ENCODE measurements at regions not wholly inside any gene's neighbourhood (a gene's known extent, or its start where the extent isn't known, plus 50 kb on each side); places are given as distances from the start of the nearest gene placed in this dataset.

DNA sequence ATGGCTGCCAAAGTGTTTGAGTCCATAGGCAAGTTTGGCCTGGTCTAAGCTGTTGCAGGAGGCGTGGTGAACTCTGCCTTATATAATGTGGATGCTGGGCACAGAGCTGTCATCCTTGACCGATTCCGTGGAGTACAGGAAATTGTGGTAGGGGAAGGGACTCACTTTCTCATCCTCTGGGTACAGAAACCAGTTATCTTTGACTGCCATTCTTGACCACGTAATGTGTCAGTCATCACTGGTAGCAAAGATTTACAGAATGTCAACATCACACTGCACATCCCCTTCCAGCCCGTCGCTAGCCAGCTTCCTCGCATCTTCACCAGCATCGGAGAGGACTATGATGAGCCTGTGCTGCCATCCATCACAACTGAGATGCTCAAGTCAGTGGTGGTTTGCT lies 215.8 kb upstream of the JUN start:
- ATAC-seq (no peak), DNase-seq (ENCODE audit: low read depth, low spot score) (no peak)
- ChIA-PET POLR2A (interaction anchor here (0.6 kb wide), 1 partner anchor 14 kb away, joined by 3 read pairs; no protein-coding TSS in a partner anchor), CTCF (no interaction called here)
- in situ Hi-C loops (cut with HindIII; ENCODE audit: low pct_unique_long_range_greater_than_20kb, low sequenced_read_pairs) = no loop called here
- intact Hi-C loops (cut with micrococcal nuclease; ENCODE audit: unreplicated experiment) = no loop called here
- H3K4me1 ChIP-seq (ENCODE audit: control insufficient read depth, insufficient read depth, low read length) = no peaks in the 10 kb centered on the region
- no peaks in the 10 kb centered on the region for H3K36me3 ChIP-seq (ENCODE audit: control insufficient read depth, insufficient read depth, low read length)
- H3K27ac ChIP-seq (ENCODE audit: low read length) = no peak overlapping the region
- H3K9me3 ChIP-seq (ENCODE audit: control insufficient read depth, insufficient read depth, low read depth, low read length) = no peaks in the 10 kb centered on the region
- TF ChIP-seq POLR2AphosphoS5 (IDR thresholded peaks at IDR 0.05; ENCODE audit: low read depth, low read length) = no peak
- no peak for TF ChIP-seq CTCF (IDR thresholded peaks at IDR 0.05)
- TF ChIP-seq REST (IDR thresholded peaks at IDR 0.05; ENCODE audit: insufficient read depth in 1 of 2, low read depth in 2 of 2, low read length in 1 of 2) = no peak
- no peak for TF ChIP-seq SIN3A (IDR thresholded peaks at IDR 0.05; ENCODE audit: borderline replicate concordance, insufficient read depth, low read depth, low read length)
- no peak for TF ChIP-seq TCF7L2 (IDR thresholded peaks at IDR 0.05; ENCODE audit: low read depth, low read length)
- H3K27me3 ChIP-seq (ENCODE audit: control insufficient read depth, insufficient read depth, low read length) = no peaks in the 10 kb centered on the region
- BruUV-seq (replicated peaks) = no TSS peak
- H3K4me3 ChIP-seq (ENCODE audit: low read depth in 2 of 2, low read length in 2 of 2) = no peak overlapping the region

- BruUV-seq (replicated peaks) = no TSS peak
These were observed 220.9 kb upstream of the JUN start for GRCh38 chr1:59004755-59005154.

More at GRCh38 chr1:59004755-59005154, 220.9 kb upstream of the JUN start:
- intact Hi-C loops (cut with micrococcal nuclease; ENCODE audit: unreplicated experiment) (no loop called here), in situ Hi-C loops (cut with HindIII; ENCODE audit: low pct_unique_long_range_greater_than_20kb, low sequenced_read_pairs) (no loop called here)
- CTCF ChIA-PET = no interaction called here
- DNase-seq (ENCODE audit: low read depth, low spot score) = no peak
- Histone ChIP-seq H3K9me3 (ENCODE audit: control insufficient read depth, insufficient read depth, low read depth, low read length) (no peaks in the 10 kb centered on the region), H3K4me1 (ENCODE audit: control insufficient read depth, insufficient read depth, low read length) (no peaks in the 10 kb centered on the region), H3K27me3 (ENCODE audit: control insufficient read depth, insufficient read depth, low read length) (no peaks in the 10 kb centered on the region), H3K27ac (ENCODE audit: low read length) (no peak overlapping the region), H3K4me3 (ENCODE audit: low read depth in 2 of 2, low read length in 2 of 2) (no peak overlapping the region), H3K36me3 (ENCODE audit: control insufficient read depth, insufficient read depth, low read length) (no peaks in the 10 kb centered on the region)
- no peak for ATAC-seq
- TF ChIP-seq TCF7L2 (IDR thresholded peaks at IDR 0.05; ENCODE audit: low read depth, low read length) = no peak
- TF ChIP-seq POLR2AphosphoS5 (IDR thresholded peaks at IDR 0.05; ENCODE audit: low read depth, low read length) = no peak
- no peak for TF ChIP-seq CTCF (IDR thresholded peaks at IDR 0.05)
- no peak for TF ChIP-seq SIN3A (IDR thresholded peaks at IDR 0.05; ENCODE audit: borderline replicate concordance, insufficient read depth, low read depth, low read length)
- no peak for TF ChIP-seq REST (IDR thresholded peaks at IDR 0.05; ENCODE audit: insufficient read depth in 1 of 2, low read depth in 2 of 2, low read length in 1 of 2)
- POLR2A ChIA-PET = no interaction called here
